ENCODE measurements at regions not wholly inside any gene's neighbourhood (a gene's known extent, or its start where the extent isn't known, plus 50 kb on each side); places are given as distances from the start of the nearest gene placed in this dataset.
"Not testable (repeated sequence)": the region's sequence is repeated elsewhere in the genome, so short reads cannot be mapped to it uniquely, and the experiment has no call there.

DNA sequence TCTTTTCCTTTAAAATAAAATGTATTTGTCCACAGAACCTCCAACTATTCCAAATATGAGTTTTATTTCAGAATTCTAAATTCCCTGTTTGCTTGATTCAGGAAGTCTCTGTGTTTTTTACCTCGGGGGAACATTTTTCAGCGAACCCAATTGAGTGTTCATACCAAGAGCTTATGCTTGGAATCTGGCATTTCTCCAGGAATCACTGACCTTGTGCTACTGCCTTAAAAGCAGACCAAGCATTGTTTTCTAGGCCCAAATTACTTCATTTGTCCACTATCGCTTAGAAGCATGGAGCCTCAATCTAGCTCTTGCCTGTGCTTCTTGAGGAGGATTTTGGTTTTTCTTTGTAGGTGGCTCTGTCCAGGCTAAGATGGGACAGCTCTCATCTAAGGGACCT lies 59.4 kb downstream of the EBLN1 start:
- ATAC-seq (no peak), DNase-seq (no peak)
- intact Hi-C loops (cut with DNase I; ENCODE audit: low total_unique reads) (no loop called here), in situ Hi-C loops (cut with MboI; ENCODE audit: low sequenced_read_pairs in 4 of 4) (no loop called here)
- TF ChIP-seq, protein P1, sequence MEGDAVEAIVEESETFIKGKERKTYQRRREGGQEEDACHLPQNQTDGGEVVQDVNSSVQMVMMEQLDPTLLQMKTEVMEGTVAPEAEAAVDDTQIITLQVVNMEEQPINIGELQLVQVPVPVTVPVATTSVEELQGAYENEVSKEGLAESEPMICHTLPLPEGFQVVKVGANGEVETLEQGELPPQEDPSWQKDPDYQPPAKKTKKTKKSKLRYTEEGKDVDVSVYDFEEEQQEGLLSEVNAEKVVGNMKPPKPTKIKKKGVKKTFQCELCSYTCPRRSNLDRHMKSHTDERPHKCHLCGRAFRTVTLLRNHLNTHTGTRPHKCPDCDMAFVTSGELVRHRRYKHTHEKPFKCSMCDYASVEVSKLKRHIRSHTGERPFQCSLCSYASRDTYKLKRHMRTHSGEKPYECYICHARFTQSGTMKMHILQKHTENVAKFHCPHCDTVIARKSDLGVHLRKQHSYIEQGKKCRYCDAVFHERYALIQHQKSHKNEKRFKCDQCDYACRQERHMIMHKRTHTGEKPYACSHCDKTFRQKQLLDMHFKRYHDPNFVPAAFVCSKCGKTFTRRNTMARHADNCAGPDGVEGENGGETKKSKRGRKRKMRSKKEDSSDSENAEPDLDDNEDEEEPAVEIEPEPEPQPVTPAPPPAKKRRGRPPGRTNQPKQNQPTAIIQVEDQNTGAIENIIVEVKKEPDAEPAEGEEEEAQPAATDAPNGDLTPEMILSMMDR (IDR thresholded peaks at IDR 0.05 in 4 of 5, conservative IDR thresholded peaks at IDR 0.05 in 1 of 5), result no peak
- TF ChIP-seq POLR2A (IDR thresholded peaks at IDR 0.05), result no peak
- no peaks in the 10 kb centered on the region for H3K4me1 ChIP-seq
- no peaks in the 10 kb centered on the region for H3K27me3 ChIP-seq
- H3K4me3 ChIP-seq, result no peak overlapping the region
- no peak overlapping the region for H3K27ac ChIP-seq
- H3K36me3 ChIP-seq, result no peaks in the 10 kb centered on the region
- H3K9me3 ChIP-seq, result no peaks in the 10 kb centered on the region

DNA sequence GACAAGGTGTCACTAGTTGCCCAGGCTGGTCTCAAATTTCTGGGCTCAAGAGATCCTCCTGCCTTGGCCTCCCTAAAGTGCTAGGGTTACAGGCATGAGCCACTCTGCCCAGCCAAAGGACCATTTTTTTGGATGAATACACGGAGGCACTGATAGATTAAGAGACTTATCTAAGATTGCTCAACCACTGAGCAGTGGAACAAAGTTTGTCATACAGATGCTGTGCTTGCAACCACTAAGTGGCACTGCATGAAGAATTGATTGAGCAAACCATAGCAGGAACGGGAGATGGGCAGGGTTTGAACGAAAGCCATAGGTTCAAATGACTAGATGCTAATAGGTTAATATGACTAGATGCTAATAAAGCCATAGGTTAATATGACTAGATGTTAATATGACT lies 61.1 kb downstream of the EBLN1 start:
- in situ Hi-C loops (cut with MboI; ENCODE audit: low sequenced_read_pairs in 4 of 4), result no loop called here
- ATAC-seq (no peak), DNase-seq (no peak)
- H3K27ac ChIP-seq, result no peak overlapping the region
- no peak overlapping the region for H3K4me3 ChIP-seq
- no peak for TF ChIP-seq POLR2A (IDR thresholded peaks at IDR 0.05)
- TF ChIP-seq, protein P1 (IDR thresholded peaks at IDR 0.05 in 4 of 5, conservative IDR thresholded peaks at IDR 0.05 in 1 of 5), result no peak
- H3K9me3 ChIP-seq, result no peaks in the 10 kb centered on the region
- H3K27me3 ChIP-seq, result no peaks in the 10 kb centered on the region
- H3K4me1 ChIP-seq, result no peaks in the 10 kb centered on the region
- intact Hi-C loops (cut with DNase I; ENCODE audit: low total_unique reads), result no loop called here
- H3K36me3 ChIP-seq, result no peaks in the 10 kb centered on the region

DNA sequence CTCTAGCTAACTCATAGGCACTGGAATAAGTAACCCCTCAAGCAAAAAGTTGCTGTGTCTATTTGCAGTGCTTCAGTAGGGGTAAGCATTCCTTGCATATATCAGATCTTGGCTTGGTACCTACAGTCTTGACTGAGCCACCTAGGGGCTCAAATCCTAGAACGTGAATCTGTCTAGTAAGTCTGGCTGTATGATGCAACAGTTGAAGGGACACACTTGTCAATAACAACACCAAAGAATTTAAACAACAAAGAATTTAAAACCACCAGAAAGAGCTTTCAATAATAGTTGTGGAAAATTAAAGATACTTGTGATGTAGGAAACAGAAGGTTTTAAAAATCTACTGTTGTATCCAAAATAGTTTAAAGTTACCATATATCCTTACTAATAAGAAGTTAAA lies 65.4 kb downstream of the EBLN1 start:
- no peaks in the 10 kb centered on the region for H3K4me1 ChIP-seq
- no peaks in the 10 kb centered on the region for H3K27me3 ChIP-seq
- intact Hi-C loops (cut with DNase I; ENCODE audit: low total_unique reads) (no loop called here), in situ Hi-C loops (cut with MboI; ENCODE audit: low sequenced_read_pairs in 4 of 4) (no loop called here)
- H3K4me3 ChIP-seq, result no peak overlapping the region
- ATAC-seq, result no peak
- TF ChIP-seq, protein P1 (IDR thresholded peaks at IDR 0.05 in 4 of 5, conservative IDR thresholded peaks at IDR 0.05 in 1 of 5), result no peak
- no peak for TF ChIP-seq POLR2A (IDR thresholded peaks at IDR 0.05)
- no peak for DNase-seq
- no peak overlapping the region for H3K27ac ChIP-seq
- no peaks in the 10 kb centered on the region for H3K9me3 ChIP-seq
- H3K36me3 ChIP-seq, result no peaks in the 10 kb centered on the region

DNA sequence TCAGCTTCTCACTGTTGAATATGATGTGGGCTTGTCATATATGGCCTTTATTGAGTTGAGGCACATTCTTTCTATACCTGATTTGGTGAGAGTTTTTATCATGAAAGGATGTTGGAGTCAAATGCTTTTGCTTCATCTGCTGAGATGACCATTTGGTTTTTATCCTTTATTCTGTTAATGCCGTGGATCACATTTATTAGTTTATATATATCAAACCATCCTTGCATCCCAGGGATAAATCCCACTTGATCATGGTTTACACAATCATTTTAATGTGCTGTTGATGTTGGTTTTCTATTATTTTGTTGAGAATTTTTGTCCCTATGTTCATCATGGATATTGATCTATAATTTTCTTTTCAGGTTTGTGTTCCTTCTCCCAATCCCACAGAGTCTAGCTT lies 67.0 kb downstream of the EBLN1 start:
- no peak overlapping the region for H3K27ac ChIP-seq
- H3K9me3 ChIP-seq, result no peaks in the 10 kb centered on the region
- intact Hi-C loops (cut with DNase I; ENCODE audit: low total_unique reads), result no loop called here
- ATAC-seq (no peak), DNase-seq (no peak)
- no peak overlapping the region for H3K4me3 ChIP-seq
- H3K36me3 ChIP-seq, result no peaks in the 10 kb centered on the region
- H3K4me1 ChIP-seq, result no peaks in the 10 kb centered on the region
- in situ Hi-C loops (cut with MboI; ENCODE audit: low sequenced_read_pairs in 4 of 4), result no loop called here
- TF ChIP-seq, protein P1 (IDR thresholded peaks at IDR 0.05 in 4 of 5, conservative IDR thresholded peaks at IDR 0.05 in 1 of 5), result no peak
- no peak for TF ChIP-seq POLR2A (IDR thresholded peaks at IDR 0.05)
- H3K27me3 ChIP-seq, result no peaks in the 10 kb centered on the region

DNA sequence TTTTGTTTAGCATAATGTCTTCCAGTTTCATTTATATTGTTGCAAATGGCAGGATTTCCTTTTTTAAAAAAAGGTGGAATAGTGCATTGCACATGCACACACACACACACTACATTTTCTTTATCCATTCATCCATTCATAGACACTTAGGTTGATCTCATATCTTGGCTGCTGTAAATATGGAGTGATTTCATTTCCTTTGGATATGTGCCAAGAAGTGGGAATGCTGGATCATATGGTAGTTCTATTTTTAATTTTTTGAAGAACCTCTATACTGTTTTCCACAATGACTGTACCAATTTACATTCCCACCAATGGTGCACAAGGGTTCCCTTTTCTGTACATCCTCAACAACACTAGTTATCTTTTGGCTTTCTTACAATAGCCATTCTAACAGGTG lies 68.9 kb downstream of the EBLN1 start:
- in situ Hi-C loops (cut with MboI; ENCODE audit: low sequenced_read_pairs in 4 of 4) (no loop called here), intact Hi-C loops (cut with DNase I; ENCODE audit: low total_unique reads) (no loop called here)
- DNase-seq (no peak), ATAC-seq (no peak)
- H3K27me3 ChIP-seq, result no peaks in the 10 kb centered on the region
- H3K4me1 ChIP-seq, result no peaks in the 10 kb centered on the region
- no peaks in the 10 kb centered on the region for H3K9me3 ChIP-seq
- no peaks in the 10 kb centered on the region for H3K36me3 ChIP-seq
- H3K27ac ChIP-seq, result no peak overlapping the region
- no peak overlapping the region for H3K4me3 ChIP-seq
- no peak for TF ChIP-seq POLR2A (IDR thresholded peaks at IDR 0.05)
- TF ChIP-seq, protein P1 (IDR thresholded peaks at IDR 0.05 in 4 of 5, conservative IDR thresholded peaks at IDR 0.05 in 1 of 5), result no peak

DNA sequence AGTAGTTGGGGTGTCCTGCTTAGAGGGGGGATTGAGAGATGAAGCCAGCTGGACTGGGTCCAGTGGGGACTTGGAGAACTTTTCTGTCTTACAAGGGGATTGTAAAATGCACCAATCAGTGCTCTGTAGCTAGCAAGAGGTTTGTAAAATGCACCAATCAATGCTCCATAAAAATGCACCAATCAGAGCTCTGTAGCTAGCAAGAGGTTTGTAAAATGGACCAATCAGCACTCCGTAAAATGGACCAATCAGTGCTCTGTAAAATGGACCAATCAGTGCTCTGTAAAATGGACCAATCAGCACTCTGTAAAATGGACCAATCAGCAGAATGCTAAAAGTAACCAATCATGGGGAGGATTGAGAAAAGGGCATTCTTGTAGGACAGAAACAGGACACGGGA lies 71.9 kb downstream of the EBLN1 start:
- H3K9me3 ChIP-seq; H3K4me1 ChIP-seq; ATAC-seq; in situ Hi-C loops (cut with MboI; ENCODE audit: low sequenced_read_pairs in 4 of 4); H3K27ac ChIP-seq; H3K4me3 ChIP-seq; intact Hi-C loops (cut with DNase I; ENCODE audit: low total_unique reads); DNase-seq; H3K36me3 ChIP-seq; H3K27me3 ChIP-seq: not testable (repeated sequence)

All from gastrocnemius medialis (tissue), 4 donors.